NB4 (cell line): ENCODE measurements at regions not wholly inside any gene's neighbourhood (a gene's known extent, or its start where the extent isn't known, plus 50 kb on each side); places are given as distances from the start of the nearest gene placed in this dataset.

Experiments
- CTCF ChIP-seq: IDR thresholded peaks from one replicate; pipeline ENCODE4 v1.5.1; 2012; ENCODE audit warnings: low read depth, low read length
- POLR2A ChIP-seq: IDR thresholded peaks from 2 replicates; pipeline ENCODE4 v1.6.1; 2011; ENCODE audit warnings: mild to moderate bottlenecking; ENCODE audit not compliant: insufficient read length; ENCODE audit errors: extremely low read depth

- TF ChIP-seq CTCF (no peak), POLR2A (no peak)
Observed at GRCh38 chr2:228374741-228375140, 193.3 kb upstream of the SPHKAP start.
